ENCODE measurements at regions not wholly inside any gene's neighbourhood (a gene's known extent, or its start where the extent isn't known, plus 50 kb on each side); places are given as distances from the start of the nearest gene placed in this dataset.
"Not testable (repeated sequence)": the region's sequence is repeated elsewhere in the genome, so short reads cannot be mapped to it uniquely, and the experiment has no call there.

DNA sequence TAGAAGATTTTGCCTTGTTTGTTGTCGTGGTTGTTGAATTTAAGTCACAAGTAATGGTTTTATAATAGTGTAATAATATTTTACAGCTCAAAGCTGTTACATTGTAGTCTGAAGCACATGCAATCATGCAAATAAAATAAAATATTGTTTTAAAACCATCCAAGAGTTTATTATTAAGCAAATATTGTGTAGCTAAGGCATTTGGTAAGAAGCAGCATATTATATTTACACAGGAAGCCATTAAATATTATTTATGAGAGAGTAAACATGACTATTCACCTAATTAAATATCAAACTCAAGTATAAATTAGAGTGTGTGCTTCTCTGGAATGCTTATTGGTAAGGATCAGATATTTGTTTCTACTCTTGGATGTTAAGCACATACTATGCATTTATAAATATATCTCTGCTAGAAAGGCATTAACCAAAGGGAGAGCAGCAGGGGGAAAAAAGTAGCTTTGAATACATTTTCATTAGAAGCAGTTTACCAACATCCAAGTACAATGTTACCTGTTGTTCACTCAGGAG is 431.5 kb upstream of the FAM174A start:
- not testable (repeated sequence) for TF ChIP-seq EZH2 (IDR thresholded peaks at IDR 0.05; ENCODE audit: borderline replicate concordance, low read length)
- TF ChIP-seq, protein P1, sequence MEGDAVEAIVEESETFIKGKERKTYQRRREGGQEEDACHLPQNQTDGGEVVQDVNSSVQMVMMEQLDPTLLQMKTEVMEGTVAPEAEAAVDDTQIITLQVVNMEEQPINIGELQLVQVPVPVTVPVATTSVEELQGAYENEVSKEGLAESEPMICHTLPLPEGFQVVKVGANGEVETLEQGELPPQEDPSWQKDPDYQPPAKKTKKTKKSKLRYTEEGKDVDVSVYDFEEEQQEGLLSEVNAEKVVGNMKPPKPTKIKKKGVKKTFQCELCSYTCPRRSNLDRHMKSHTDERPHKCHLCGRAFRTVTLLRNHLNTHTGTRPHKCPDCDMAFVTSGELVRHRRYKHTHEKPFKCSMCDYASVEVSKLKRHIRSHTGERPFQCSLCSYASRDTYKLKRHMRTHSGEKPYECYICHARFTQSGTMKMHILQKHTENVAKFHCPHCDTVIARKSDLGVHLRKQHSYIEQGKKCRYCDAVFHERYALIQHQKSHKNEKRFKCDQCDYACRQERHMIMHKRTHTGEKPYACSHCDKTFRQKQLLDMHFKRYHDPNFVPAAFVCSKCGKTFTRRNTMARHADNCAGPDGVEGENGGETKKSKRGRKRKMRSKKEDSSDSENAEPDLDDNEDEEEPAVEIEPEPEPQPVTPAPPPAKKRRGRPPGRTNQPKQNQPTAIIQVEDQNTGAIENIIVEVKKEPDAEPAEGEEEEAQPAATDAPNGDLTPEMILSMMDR (conservative IDR thresholded peaks at IDR 0.05 in 1 of 2, IDR thresholded peaks at IDR 0.05 in 1 of 2; ENCODE audit: extremely low read depth in 1 of 2, insufficient read depth in 1 of 2, low read depth in 1 of 2, low read length in 2 of 2): not testable (repeated sequence)

Measured in mammary epithelial cell (primary cell).